Breast epithelium (tissue), 3 donors: ENCODE measurements at regions not wholly inside any gene's neighbourhood (a gene's known extent, or its start where the extent isn't known, plus 50 kb on each side); places are given as distances from the start of the nearest gene placed in this dataset.

Experiments
- CTCF ChIP-seq, 3 donors: fragments of 450-650 bp; IDR thresholded peaks; one replicate each; pipeline ENCODE4 v1.5.1; 2016 to 2017; ENCODE audit warnings: antibody characterized with exemption in 3 of 3, mild to moderate bottlenecking in 3 of 3, moderate library complexity in 3 of 3
- POLR2AphosphoS5 ChIP-seq, 3 donors: sonication (generic); formaldehyde crosslinking; IDR thresholded peaks; one replicate each; pipeline ENCODE4 v1.6.1; 2017; ENCODE audit warnings: antibody characterized with exemption in 3 of 3

- TF ChIP-seq POLR2AphosphoS5 (IDR thresholded peaks at IDR 0.05): no peak
- TF ChIP-seq CTCF (IDR thresholded peaks at IDR 0.05): no peak
These were observed 118.6 kb downstream of the CPXCR1 start for GRCh38 chrX:88865634-88866033.
